OCI-LY1 (cell line): ENCODE measurements at regions not wholly inside any gene's neighbourhood (a gene's known extent, or its start where the extent isn't known, plus 50 kb on each side); places are given as distances from the start of the nearest gene placed in this dataset.

Source experiments
- H2AFZ ChIP-seq: fragments of 200-600 bp; sonication (generic), shearing (Covaris generic); 2 replicates; pipeline ENCODE4 v1.6.0; 2014; ENCODE audit warnings: antibody characterized with exemption, mild to moderate bottlenecking, low read length
- H3F3A ChIP-seq: fragments of 200-600 bp; sonication (generic), shearing (Covaris generic); 2 replicates; pipeline ENCODE4 v1.6.0; 2014; ENCODE audit warnings: mild to moderate bottlenecking, antibody characterized with exemption, low read length, moderate library complexity; ENCODE audit not compliant: insufficient read depth
- H3K27ac ChIP-seq: fragments of 200-600 bp; sonication (generic); 2 replicates; pipeline ENCODE4 v1.5.1; 2014; ENCODE audit warnings: low read length, mixed run types, mild to moderate bottlenecking, low read depth; ENCODE audit not compliant: poor library complexity, severe bottlenecking
- H3K27me3 ChIP-seq: fragments of 200-600 bp; sonication (generic); 2 replicates; pipeline ENCODE4 v1.6.0; 2014; ENCODE audit warnings: antibody characterized with exemption, mild to moderate bottlenecking, low read length, moderate library complexity; ENCODE audit not compliant: insufficient read depth
- H3K36me3 ChIP-seq: fragments of 200-600 bp; sonication (generic); 2 replicates; pipeline ENCODE4 v1.6.1; 2014; ENCODE audit warnings: mild to moderate bottlenecking, antibody characterized with exemption, low read length, moderate library complexity, mixed read lengths; ENCODE audit not compliant: insufficient read depth
- H3K4me1 ChIP-seq: fragments of 200-600 bp; sonication (generic); 2 replicates; pipeline ENCODE4 v1.5.1; 2014; ENCODE audit warnings: mild to moderate bottlenecking, low read length, moderate library complexity; ENCODE audit not compliant: insufficient read depth, severe bottlenecking
- H3K4me2 ChIP-seq: fragments of 200-600 bp; sonication (generic), shearing (Covaris generic); 2 replicates; pipeline ENCODE4 v1.6.1; 2014; ENCODE audit warnings: low read length
- H3K4me3 ChIP-seq: fragments of 200-600 bp; sonication (generic); 2 replicates; pipeline ENCODE4 v1.5.1; 2014; ENCODE audit warnings: low read length, low read depth, mild to moderate bottlenecking, mixed read lengths; ENCODE audit not compliant: poor library complexity, severe bottlenecking
- H3K79me2 ChIP-seq: fragments of 200-600 bp; shearing (Covaris generic); 2 replicates; pipeline ENCODE4 v1.6.1; 2016; ENCODE audit warnings: mixed run types, low read length, mixed read lengths; ENCODE audit not compliant: insufficient read depth
- H3K9ac ChIP-seq: fragments of 200-600 bp; sonication (generic), shearing (Covaris generic); 2 replicates; pipeline ENCODE4 v1.6.1; 2014; ENCODE audit warnings: mild to moderate bottlenecking, low read length, mixed read lengths
- H3K9me2 ChIP-seq: fragments of 200-600 bp; sonication (generic), shearing (Covaris generic); 2 replicates; pipeline ENCODE4 v1.6.1; 2014; ENCODE audit warnings: low read depth, mild to moderate bottlenecking, low read length, mixed read lengths
- H3K9me3 ChIP-seq: fragments of 200-600 bp; shearing (Covaris generic); 2 replicates; pipeline ENCODE4 v1.6.1; 2014; ENCODE audit warnings: low read length, mixed read lengths
- H4K20me1 ChIP-seq: fragments of 200-600 bp; sonication (generic), shearing (Covaris generic); 2 replicates; pipeline ENCODE4 v1.6.0; 2016; ENCODE audit warnings: mild to moderate bottlenecking, low read length; ENCODE audit not compliant: insufficient read depth
- EZH2 ChIP-seq: fragments of 200-600 bp; sonication (generic), shearing (Covaris generic); IDR thresholded peaks from 2 replicates; pipeline ENCODE4 v1.8.0; 2017; ENCODE audit warnings: borderline replicate concordance, mixed run types, mild to moderate bottlenecking, antibody characterized with exemption, low read length, moderate library complexity, mixed read lengths
- TF ChIP-seq, protein P1 (sequence below): fragments of 200-600 bp; sonication (generic), shearing (Covaris generic); IDR thresholded peaks from 2 replicates; pipeline ENCODE4 v1.5.1; 2017; ENCODE audit warnings: mild to moderate bottlenecking, antibody characterized with exemption, low read length, moderate library complexity, mixed read lengths

DNA sequence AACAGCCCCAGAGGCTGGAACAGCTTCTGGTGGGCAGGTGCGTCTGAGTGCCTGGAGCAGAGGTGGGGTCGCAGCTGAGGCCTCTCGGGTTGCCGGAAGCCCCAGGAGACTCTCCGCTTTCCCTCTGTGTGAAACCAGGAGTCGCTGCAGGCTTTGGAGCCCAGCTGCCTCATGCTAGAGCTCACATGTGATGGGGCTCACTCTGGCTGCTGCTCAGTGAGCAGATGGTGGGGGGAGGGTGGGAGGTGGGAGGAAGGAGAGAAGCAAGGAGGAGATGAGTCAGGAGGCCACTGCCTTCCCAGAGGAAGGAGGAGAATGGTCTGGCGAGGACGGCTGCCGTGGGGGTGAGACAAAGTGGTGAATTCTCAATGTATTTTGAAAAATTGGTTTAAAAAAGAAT, 290.1 kb upstream of the CHRNA7 start:
- TF ChIP-seq EZH2: no peak
- TF ChIP-seq, protein P1, sequence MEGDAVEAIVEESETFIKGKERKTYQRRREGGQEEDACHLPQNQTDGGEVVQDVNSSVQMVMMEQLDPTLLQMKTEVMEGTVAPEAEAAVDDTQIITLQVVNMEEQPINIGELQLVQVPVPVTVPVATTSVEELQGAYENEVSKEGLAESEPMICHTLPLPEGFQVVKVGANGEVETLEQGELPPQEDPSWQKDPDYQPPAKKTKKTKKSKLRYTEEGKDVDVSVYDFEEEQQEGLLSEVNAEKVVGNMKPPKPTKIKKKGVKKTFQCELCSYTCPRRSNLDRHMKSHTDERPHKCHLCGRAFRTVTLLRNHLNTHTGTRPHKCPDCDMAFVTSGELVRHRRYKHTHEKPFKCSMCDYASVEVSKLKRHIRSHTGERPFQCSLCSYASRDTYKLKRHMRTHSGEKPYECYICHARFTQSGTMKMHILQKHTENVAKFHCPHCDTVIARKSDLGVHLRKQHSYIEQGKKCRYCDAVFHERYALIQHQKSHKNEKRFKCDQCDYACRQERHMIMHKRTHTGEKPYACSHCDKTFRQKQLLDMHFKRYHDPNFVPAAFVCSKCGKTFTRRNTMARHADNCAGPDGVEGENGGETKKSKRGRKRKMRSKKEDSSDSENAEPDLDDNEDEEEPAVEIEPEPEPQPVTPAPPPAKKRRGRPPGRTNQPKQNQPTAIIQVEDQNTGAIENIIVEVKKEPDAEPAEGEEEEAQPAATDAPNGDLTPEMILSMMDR: no peak
- no peak overlapping the region for H3K4me2 ChIP-seq
- H3K4me1 ChIP-seq: no peaks in the 10 kb centered on the region
- H2AFZ ChIP-seq: no peak overlapping the region
- no peak overlapping the region for H3K4me3 ChIP-seq
- peaks cover 5% of the 10 kb centered on the region; the same call in 1 of the 2 replicates for H3K9me3 ChIP-seq
- H3K27me3 ChIP-seq: no peaks in the 10 kb centered on the region
- no peaks in the 10 kb centered on the region for H3K9me2 ChIP-seq
- H3K36me3 ChIP-seq: no peaks in the 10 kb centered on the region
- H3F3A ChIP-seq: no peaks in the 10 kb centered on the region
- no peaks in the 10 kb centered on the region for H3K79me2 ChIP-seq
- H4K20me1 ChIP-seq: no peaks in the 10 kb centered on the region
- no peak overlapping the region for H3K9ac ChIP-seq
- no peak overlapping the region for H3K27ac ChIP-seq

DNA sequence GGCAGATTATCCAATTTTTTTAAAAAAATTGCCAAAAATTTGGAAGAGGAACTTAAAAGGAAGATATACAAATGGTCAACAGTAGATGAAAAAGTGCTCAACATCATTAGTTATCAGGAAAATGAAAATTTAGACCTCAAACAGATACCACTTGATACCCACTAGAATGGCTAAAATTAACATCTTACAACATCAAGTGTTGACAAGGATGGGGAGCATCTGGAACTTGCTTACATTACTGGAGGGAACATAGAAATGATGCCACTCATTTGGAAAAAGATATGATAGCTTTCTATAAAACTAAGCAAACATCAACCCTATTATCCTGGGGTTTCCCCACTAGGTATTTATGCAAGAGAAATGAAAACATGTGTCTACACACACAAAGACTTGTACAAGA, 284.5 kb upstream of the CHRNA7 start:
- Histone ChIP-seq H3K9ac (no peak overlapping the region), H3K79me2 (no peaks in the 10 kb centered on the region), H3K4me3 (no peak overlapping the region), H3K9me2 (no peaks in the 10 kb centered on the region), H3K4me1 (no peaks in the 10 kb centered on the region), H3F3A (no peaks in the 10 kb centered on the region), H3K36me3 (no peaks in the 10 kb centered on the region), H4K20me1 (no peaks in the 10 kb centered on the region), H2AFZ (no peak overlapping the region), H3K9me3 (peaks cover 5% of the 10 kb centered on the region; the same call in 1 of the 2 replicates), H3K27ac (no peak overlapping the region), H3K27me3 (no peaks in the 10 kb centered on the region), H3K4me2 (no peak overlapping the region)
- TF ChIP-seq, protein P1: no peak
- TF ChIP-seq EZH2: no peak

DNA sequence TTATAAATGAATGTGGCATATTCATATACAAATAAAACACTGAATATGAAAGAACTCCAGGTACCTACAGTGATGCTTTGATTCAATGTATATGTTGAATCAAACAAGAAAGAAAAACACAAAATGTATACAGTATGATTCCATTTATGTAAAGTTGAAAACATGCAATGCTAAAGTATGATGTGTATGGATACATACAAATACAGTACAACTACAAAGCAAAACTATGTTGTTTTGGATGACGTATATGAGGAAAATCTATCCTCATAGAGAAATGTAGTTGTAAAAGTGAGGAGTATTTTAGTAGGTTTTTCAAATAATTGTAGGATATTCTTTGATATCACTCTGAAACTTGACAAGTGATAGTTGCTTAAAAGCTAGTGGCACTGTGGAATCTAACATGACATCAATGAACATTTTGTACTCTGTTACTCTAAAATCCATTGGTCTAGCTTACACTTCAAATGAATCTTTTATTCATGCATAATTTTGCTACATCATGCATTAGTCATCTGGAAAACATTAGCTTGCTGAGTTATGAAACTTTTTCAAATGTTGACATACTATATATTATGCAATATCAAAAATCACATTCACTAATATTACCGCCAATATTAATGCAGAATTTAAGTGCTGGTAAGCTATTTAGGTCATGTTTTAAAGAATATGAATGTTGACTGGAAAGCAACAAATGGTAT, 278.1 kb upstream of the CHRNA7 start:
- TF ChIP-seq, protein P1: no peak
- no peak for TF ChIP-seq EZH2
- Histone ChIP-seq H3K4me3 (no peak overlapping the region), H3K79me2 (no peaks in the 10 kb centered on the region), H3K27ac (no peak overlapping the region), H3K9me2 (no peaks in the 10 kb centered on the region), H3K9me3 (no peaks in the 10 kb centered on the region), H3K4me1 (no peaks in the 10 kb centered on the region), H3K27me3 (no peaks in the 10 kb centered on the region), H3K36me3 (no peaks in the 10 kb centered on the region), H2AFZ (no peak overlapping the region), H3K9ac (no peak overlapping the region), H3K4me2 (no peak overlapping the region), H3F3A (no peaks in the 10 kb centered on the region), H4K20me1 (no peaks in the 10 kb centered on the region)
